Vagina (tissue), 2 donors: ENCODE measurements at regions not wholly inside any gene's neighbourhood (a gene's known extent, or its start where the extent isn't known, plus 50 kb on each side); places are given as distances from the start of the nearest gene placed in this dataset.

Source experiments
- POLR2A ChIP-seq, 2 donors: fragments of 450-650 bp; IDR thresholded peaks; one replicate each; pipeline ENCODE4 v1.6.1; 2017; ENCODE audit warnings: antibody characterized with exemption in 2 of 2, mild to moderate bottlenecking in 2 of 2, moderate library complexity in 2 of 2
- TF ChIP-seq, protein P1 (sequence below), 3 experiments: fragments of 450-650 bp in 2 of 3; fragments of 200-600 bp in 1 of 3; sonication (generic) in 1 of 3; IDR thresholded peaks; one replicate each; pipeline ENCODE4 v1.5.1; 2017 to 2019; ENCODE audit warnings: antibody characterized with exemption in 3 of 3, mild to moderate bottlenecking in 2 of 3, moderate library complexity in 2 of 3

DNA sequence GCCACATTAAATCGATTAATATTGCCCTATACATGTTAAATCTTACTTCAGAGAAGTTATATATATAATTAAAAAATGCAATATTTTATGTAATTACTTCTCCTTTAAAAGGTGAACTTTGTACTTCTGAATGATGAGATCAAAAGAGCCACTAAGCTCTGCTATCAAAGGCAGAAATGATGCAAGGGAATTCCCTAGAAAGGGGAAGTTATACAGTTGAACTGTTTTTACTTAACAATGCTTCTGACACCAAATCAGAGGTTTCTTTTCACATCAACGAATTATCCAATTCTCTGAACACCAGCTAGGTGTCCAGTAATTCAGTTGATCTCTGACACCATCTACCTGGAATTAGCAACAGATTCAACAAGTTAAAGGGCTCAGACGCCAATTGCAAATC lies 319.9 kb upstream of the TSHZ2 start:
- TF ChIP-seq POLR2A (IDR thresholded peaks at IDR 0.05) = no peak
- TF ChIP-seq, protein P1, sequence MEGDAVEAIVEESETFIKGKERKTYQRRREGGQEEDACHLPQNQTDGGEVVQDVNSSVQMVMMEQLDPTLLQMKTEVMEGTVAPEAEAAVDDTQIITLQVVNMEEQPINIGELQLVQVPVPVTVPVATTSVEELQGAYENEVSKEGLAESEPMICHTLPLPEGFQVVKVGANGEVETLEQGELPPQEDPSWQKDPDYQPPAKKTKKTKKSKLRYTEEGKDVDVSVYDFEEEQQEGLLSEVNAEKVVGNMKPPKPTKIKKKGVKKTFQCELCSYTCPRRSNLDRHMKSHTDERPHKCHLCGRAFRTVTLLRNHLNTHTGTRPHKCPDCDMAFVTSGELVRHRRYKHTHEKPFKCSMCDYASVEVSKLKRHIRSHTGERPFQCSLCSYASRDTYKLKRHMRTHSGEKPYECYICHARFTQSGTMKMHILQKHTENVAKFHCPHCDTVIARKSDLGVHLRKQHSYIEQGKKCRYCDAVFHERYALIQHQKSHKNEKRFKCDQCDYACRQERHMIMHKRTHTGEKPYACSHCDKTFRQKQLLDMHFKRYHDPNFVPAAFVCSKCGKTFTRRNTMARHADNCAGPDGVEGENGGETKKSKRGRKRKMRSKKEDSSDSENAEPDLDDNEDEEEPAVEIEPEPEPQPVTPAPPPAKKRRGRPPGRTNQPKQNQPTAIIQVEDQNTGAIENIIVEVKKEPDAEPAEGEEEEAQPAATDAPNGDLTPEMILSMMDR (IDR thresholded peaks at IDR 0.05) = no peak
